IMR-90 (cell line): ENCODE measurements at regions not wholly inside any gene's neighbourhood (a gene's known extent, or its start where the extent isn't known, plus 50 kb on each side); places are given as distances from the start of the nearest gene placed in this dataset.

Experiments used
- ATAC-seq: fragments of 200-7000 bp; cut with Tn5 transposase; 2 replicates; pipeline ENCODE4 v1.9.1; 2020; ENCODE audit warnings: low read depth, mild to moderate bottlenecking, moderate library complexity
- BruUV-seq: library from RNA; stranded (reverse); fragments of 400-500 nt; replicated peaks from 2 replicates; lab custom pipeline; 2021; lab: Mats Ljungman, UMichigan
- CTCF ChIA-PET: fragments of 300-600 bp; formaldehyde crosslinking; extraction: SDS; loops from one replicate; lab custom pipeline; 2021; ENCODE audit warnings: antibody characterized with exemption; lab: Yijun Ruan, JAX
- POLR2A ChIA-PET: fragments of 300-600 bp; sonication (Branson Sonifier 250); formaldehyde crosslinking; loops from one replicate; lab custom pipeline; 2022; ENCODE audit warnings: antibody characterized with exemption; ENCODE audit not compliant: unreplicated experiment; lab: Charles Lee
- DNase-seq: peaks from one replicate; pipeline ENCODE4 v3.0.0; 2013
- H2AFZ ChIP-seq: replicated peaks from 2 replicates; pipeline ENCODE3; 2013; ENCODE audit warnings: low read length, mild to moderate bottlenecking; ENCODE audit not compliant: poor library complexity
- H2AK5ac ChIP-seq: 2 replicates; pipeline ENCODE4 v1.6.1; 2013; ENCODE audit warnings: low read depth, low read length, inconsistent platforms
- H2AK9ac ChIP-seq: replicated peaks from 2 replicates; pipeline ENCODE3; 2013; ENCODE audit warnings: mild to moderate bottlenecking, low read depth, low read length, moderate library complexity; ENCODE audit not compliant: poor library complexity
- H2BK120ac ChIP-seq: 2 replicates; pipeline ENCODE4 v1.6.1; 2013; ENCODE audit warnings: low read depth, low read length, inconsistent platforms
- H2BK15ac ChIP-seq: 3 replicates; pipeline ENCODE4 v1.6.1; 2013; ENCODE audit warnings: low read depth, low read length, inconsistent platforms
- H2BK20ac ChIP-seq: 2 replicates; pipeline ENCODE4 v1.6.1; 2013; ENCODE audit warnings: low read depth, mild to moderate bottlenecking, inconsistent platforms, low read length, moderate library complexity
- H2BK5ac ChIP-seq: 2 replicates; pipeline ENCODE4 v1.6.1; 2013; ENCODE audit warnings: mild to moderate bottlenecking, low read depth, low read length, inconsistent platforms; ENCODE audit not compliant: poor library complexity, severe bottlenecking
- H3K14ac ChIP-seq: replicated peaks from 2 replicates; pipeline ENCODE4 v1.6.1; 2013; ENCODE audit warnings: low read depth, low read length, inconsistent platforms
- H3K18ac ChIP-seq: 2 replicates; pipeline ENCODE4 v1.6.1; 2013; ENCODE audit warnings: low read depth, low read length, control low read depth
- H3K23ac ChIP-seq: 2 replicates; pipeline ENCODE4 v1.6.1; 2013; ENCODE audit warnings: low read depth, low read length, inconsistent platforms
- H3K27ac ChIP-seq: 2 replicates; pipeline ENCODE4 v1.5.1; 2013; ENCODE audit warnings: mild to moderate bottlenecking, control low read depth, low read length; ENCODE audit not compliant: insufficient read depth
- H3K27me3 ChIP-seq: 2 replicates; pipeline ENCODE4 v1.6.1; 2013; ENCODE audit warnings: low read length; ENCODE audit not compliant: control insufficient read depth, insufficient read depth
- H3K36me3 ChIP-seq: 2 replicates; pipeline ENCODE4 v1.6.1; 2013; ENCODE audit warnings: low read length, mixed read lengths; ENCODE audit not compliant: control insufficient read depth, insufficient read depth
- H3K4ac ChIP-seq: 2 replicates; pipeline ENCODE4 v1.6.1; 2013; ENCODE audit warnings: low read depth, low read length, inconsistent platforms
- H3K4me1 ChIP-seq: 2 replicates; pipeline ENCODE4 v1.6.1; 2013; ENCODE audit warnings: low read length, mixed read lengths; ENCODE audit not compliant: control insufficient read depth, insufficient read depth
- H3K4me2 ChIP-seq: 2 replicates; pipeline ENCODE4 v1.6.1; 2013; ENCODE audit warnings: low read depth, mild to moderate bottlenecking, control low read depth, low read length, moderate library complexity
- H3K4me3 ChIP-seq: 2 replicates; pipeline ENCODE4 v1.5.1; 2013; ENCODE audit warnings: low read depth, mild to moderate bottlenecking, control low read depth, low read length, moderate library complexity; ENCODE audit not compliant: insufficient read depth
- H3K56ac ChIP-seq: 2 replicates; pipeline ENCODE4 v1.6.1; 2013; ENCODE audit warnings: low read length, inconsistent platforms; ENCODE audit not compliant: insufficient read depth; ENCODE audit errors: extremely low read depth
- H3K79me1 ChIP-seq, 2 experiments: 2 replicates each; pipeline ENCODE4 v1.6.1; 2013; ENCODE audit warnings: low read length in 2 of 2, inconsistent platforms in 1 of 2, low read depth in 1 of 2
- H3K9ac ChIP-seq: 2 replicates; pipeline ENCODE4 v1.6.1; 2013; ENCODE audit warnings: low read depth, low read length, control low read depth
- H3K9me1 ChIP-seq: 2 replicates; pipeline ENCODE4 v1.6.1; 2013; ENCODE audit warnings: low read length, inconsistent platforms; ENCODE audit not compliant: insufficient read depth
- H3K9me3 ChIP-seq: 2 replicates; pipeline ENCODE4 v1.6.1; 2013; ENCODE audit warnings: low read length; ENCODE audit not compliant: control insufficient read depth, insufficient read depth
- H4K20me1 ChIP-seq: 2 replicates; pipeline ENCODE4 v1.6.1; 2013; ENCODE audit warnings: low read length, inconsistent platforms; ENCODE audit not compliant: insufficient read depth
- H4K5ac ChIP-seq: 2 replicates; pipeline ENCODE4 v1.6.1; 2013; ENCODE audit warnings: mild to moderate bottlenecking, low read depth, low read length, control low read depth
- H4K8ac ChIP-seq, 2 experiments: 2 replicates each; pipeline ENCODE4 v1.6.1; 2013; ENCODE audit warnings: low read depth in 2 of 2, low read length in 2 of 2, control low read depth in 1 of 2, inconsistent platforms in 1 of 2
- H4K91ac ChIP-seq: 2 replicates; pipeline ENCODE4 v1.6.1; 2013; ENCODE audit warnings: low read depth, low read length, inconsistent platforms; ENCODE audit not compliant: insufficient read depth
- BHLHE40 ChIP-seq: fragments of 150-350 bp; IDR thresholded peaks from 2 replicates; pipeline ENCODE4 v1.6.1; 2016; ENCODE audit warnings: mild to moderate bottlenecking, low read depth, low read length
- CEBPB ChIP-seq: IDR thresholded peaks from 2 replicates; pipeline ENCODE4 v1.6.1; 2012; ENCODE audit warnings: low read depth, low read length, improper control_type of control experiment
- CHD1 ChIP-seq: IDR thresholded peaks from 2 replicates; pipeline ENCODE4 v1.6.1; 2012; ENCODE audit warnings: low read depth, low read length, improper control_type of control experiment
- CTCF ChIP-seq: conservative IDR thresholded peaks from 2 replicates; pipeline ENCODE4 v1.5.1; 2012; ENCODE audit warnings: mild to moderate bottlenecking, low read depth, low read length, improper control_type of control experiment
- ELK1 ChIP-seq: fragments of 150-350 bp; IDR thresholded peaks from 2 replicates; pipeline ENCODE4 v1.6.1; 2016; ENCODE audit warnings: low read depth, mild to moderate bottlenecking, low read length, moderate library complexity, borderline replicate concordance
- FOS ChIP-seq: fragments of 150-350 bp; IDR thresholded peaks from 2 replicates; pipeline ENCODE4 v1.6.1; 2016; ENCODE audit warnings: low read depth, low read length
- MAFK ChIP-seq: IDR thresholded peaks from 2 replicates; pipeline ENCODE4 v1.6.1; 2012; ENCODE audit warnings: low read depth, low read length, improper control_type of control experiment
- MAZ ChIP-seq: IDR thresholded peaks from 2 replicates; pipeline ENCODE4 v1.6.1; 2012; ENCODE audit warnings: low read depth, mild to moderate bottlenecking, low read length, improper control_type of control experiment, moderate library complexity, borderline replicate concordance
- MXI1 ChIP-seq: IDR thresholded peaks from 2 replicates; pipeline ENCODE4 v1.6.1; 2012; ENCODE audit warnings: low read depth, mild to moderate bottlenecking, low read length, moderate library complexity, borderline replicate concordance
- NFE2L2 ChIP-seq: fragments of 150-350 bp; IDR thresholded peaks from 2 replicates; pipeline ENCODE4 v1.6.1; 2016; ENCODE audit warnings: low read depth, mild to moderate bottlenecking, low read length
- POLR2A ChIP-seq: IDR thresholded peaks from 2 replicates; pipeline ENCODE4 v1.6.1; 2012; ENCODE audit warnings: mild to moderate bottlenecking, low read depth, low read length
- RAD21 ChIP-seq: IDR thresholded peaks from 2 replicates; pipeline ENCODE4 v1.6.1; 2012; ENCODE audit warnings: low read length, improper control_type of control experiment
- RCOR1 ChIP-seq: IDR thresholded peaks from 2 replicates; pipeline ENCODE4 v1.6.1; 2012; ENCODE audit warnings: mild to moderate bottlenecking, low read length, improper control_type of control experiment; ENCODE audit not compliant: insufficient replicate concordance
- RFX5 ChIP-seq: IDR thresholded peaks from 2 replicates; pipeline ENCODE4 v1.8.0; 2012; ENCODE audit warnings: low read depth, mild to moderate bottlenecking, low read length, moderate library complexity
- SMC3 ChIP-seq: fragments of 150-350 bp; IDR thresholded peaks from 2 replicates; pipeline ENCODE4 v1.6.1; 2016; ENCODE audit warnings: low read depth, mild to moderate bottlenecking, antibody characterized with exemption, low read length, moderate library complexity
- USF2 ChIP-seq: fragments of 150-350 bp; IDR thresholded peaks from 2 replicates; pipeline ENCODE4 v1.6.1; 2017; ENCODE audit warnings: mild to moderate bottlenecking, antibody characterized with exemption, low read length, low read depth
- WGBS, 2 experiments: methylation state at CpG; one replicate each; pipeline versions ENCODE4 v1.1.5 to v1.1.7; 2013; ENCODE audit warnings: missing lambda C conversion rate in 2 of 2; ENCODE audit not compliant: insufficient read length in 1 of 2; ENCODE audit errors: extremely low coverage in 2 of 2; 5-methylcytosine and 5-hydroxymethylcytosine counted together
- dilution Hi-C: fragments of 300-500 bp; cut with HindIII; formaldehyde crosslinking; loops from one replicate; pipeline ENCODE4 v1.14.3; 2018; ENCODE audit warnings: low sequenced_read_pairs; ENCODE audit not compliant: unreplicated experiment
- in situ Hi-C: fragments of 300-500 bp; cut with MboI; formaldehyde crosslinking; loops from 3 replicates; pipeline ENCODE4 v1.14.3; 2019; ENCODE audit warnings: low sequenced_read_pairs, inconsistent platforms, mixed read lengths
- intact Hi-C: fragments of 100-400 bp; cut with micrococcal nuclease; formaldehyde crosslinking; loops from 2 replicates; pipeline ENCODE4 v1.10.0; 2022

GRCh38 chr3:102670986-102671385 lies 236.2 kb downstream of the ZPLD1 start:
- H3K9me1 ChIP-seq = no peaks in the 10 kb centered on the region
- no peak overlapping the region for H3K14ac ChIP-seq
- no peak overlapping the region for H2AK5ac ChIP-seq
- no peak overlapping the region for H2AK9ac ChIP-seq
- no peaks in the 10 kb centered on the region for H3K4me1 ChIP-seq
- H3K27ac ChIP-seq = no peak overlapping the region
- H3K27me3 ChIP-seq = no peaks in the 10 kb centered on the region; the same call in 1 of the 2 replicates
- H3K9ac ChIP-seq = no peak overlapping the region
- intact Hi-C loops = no loop called here
- no peak overlapping the region for H3K18ac ChIP-seq
- ChIA-PET CTCF (interaction anchor here (1.2 kb wide), 1 partner anchor 442 kb away, joined by 3 read pairs; no protein-coding TSS in a partner anchor), POLR2A (no interaction called here)
- H2BK5ac ChIP-seq = no peak overlapping the region
- H4K8ac ChIP-seq = no peak overlapping the region
- H3K4ac ChIP-seq = no peak overlapping the region
- dilution Hi-C loops = no loop called here
- no peak overlapping the region for H4K5ac ChIP-seq
- no peak overlapping the region for H3K23ac ChIP-seq
- in situ Hi-C loops = no loop called here
- no peak overlapping the region for H3K4me2 ChIP-seq
- H3K56ac ChIP-seq = no peak overlapping the region
- no peaks in the 10 kb centered on the region for H4K20me1 ChIP-seq
- no peaks in the 10 kb centered on the region for H3K9me3 ChIP-seq
- H2BK15ac ChIP-seq = no peak overlapping the region
- H2AFZ ChIP-seq = no peak overlapping the region
- no peak overlapping the region for H3K4me3 ChIP-seq
- ATAC-seq (no peak), DNase-seq (no peak)
- H2BK120ac ChIP-seq = no peak overlapping the region
- H3K79me1 ChIP-seq = no peaks in the 10 kb centered on the region
- H3K36me3 ChIP-seq = no peaks in the 10 kb centered on the region
- H4K91ac ChIP-seq = no peak overlapping the region
- no CpG with 5 or more reads among the region's 2 CpGs for WGBS, 2 experiments
- no peak for TF ChIP-seq MAZ
- no peak for TF ChIP-seq RCOR1
- no peak for TF ChIP-seq RAD21
- TF ChIP-seq POLR2A = no peak
- TF ChIP-seq NFE2L2 = no peak
- TF ChIP-seq BHLHE40 = no peak
- TF ChIP-seq CEBPB = no peak
- no peak for TF ChIP-seq MXI1
- TF ChIP-seq CHD1 = no peak
- no peak for TF ChIP-seq SMC3
- TF ChIP-seq MAFK = no peak
- TF ChIP-seq USF2 = no peak
- TF ChIP-seq FOS = no peak
- TF ChIP-seq CTCF = no peak
- no peak for TF ChIP-seq RFX5
- TF ChIP-seq ELK1 = no peak
- no peak overlapping the region for H2BK20ac ChIP-seq
- no TSS peak for BruUV-seq
